Muscle layer of duodenum (tissue), 2 donors: ENCODE measurements at regions not wholly inside any gene's neighbourhood (a gene's known extent, or its start where the extent isn't known, plus 50 kb on each side); places are given as distances from the start of the nearest gene placed in this dataset.

ENCODE experiments used
- H3K27ac ChIP-seq: one replicate; pipeline ENCODE4 v1.7.0; 2013; ENCODE audit warnings: mild to moderate bottlenecking, low read length
- H3K27me3 ChIP-seq: one replicate; pipeline ENCODE4 v1.7.0; 2013; ENCODE audit warnings: low read depth, mild to moderate bottlenecking, control low read depth, low read length
- H3K36me3 ChIP-seq, 2 donors: one replicate each; pipeline ENCODE4 v1.7.0; 2013; ENCODE audit warnings: low read length in 2 of 2, control low read depth in 1 of 2, mild to moderate bottlenecking in 1 of 2; ENCODE audit not compliant: insufficient read depth in 2 of 2, control insufficient read depth in 1 of 2
- H3K4me1 ChIP-seq, 2 donors: one replicate each; pipeline ENCODE4 v1.7.0; 2013; ENCODE audit warnings: low read length in 2 of 2, mild to moderate bottlenecking in 2 of 2, control low read depth in 1 of 2, moderate library complexity in 1 of 2; ENCODE audit not compliant: insufficient read depth in 2 of 2, control insufficient read depth in 1 of 2
- H3K4me3 ChIP-seq, 2 donors: one replicate each; pipeline ENCODE4 v1.7.0; 2013; ENCODE audit warnings: low read length in 2 of 2, low read depth in 1 of 2, mild to moderate bottlenecking in 1 of 2
- H3K9me3 ChIP-seq, 2 donors: one replicate each; pipeline ENCODE4 v1.7.0; 2013; ENCODE audit warnings: low read length in 2 of 2, control low read depth in 1 of 2, mild to moderate bottlenecking in 1 of 2; ENCODE audit not compliant: control insufficient read depth in 1 of 2
- donor health status: healthy.

DNA sequence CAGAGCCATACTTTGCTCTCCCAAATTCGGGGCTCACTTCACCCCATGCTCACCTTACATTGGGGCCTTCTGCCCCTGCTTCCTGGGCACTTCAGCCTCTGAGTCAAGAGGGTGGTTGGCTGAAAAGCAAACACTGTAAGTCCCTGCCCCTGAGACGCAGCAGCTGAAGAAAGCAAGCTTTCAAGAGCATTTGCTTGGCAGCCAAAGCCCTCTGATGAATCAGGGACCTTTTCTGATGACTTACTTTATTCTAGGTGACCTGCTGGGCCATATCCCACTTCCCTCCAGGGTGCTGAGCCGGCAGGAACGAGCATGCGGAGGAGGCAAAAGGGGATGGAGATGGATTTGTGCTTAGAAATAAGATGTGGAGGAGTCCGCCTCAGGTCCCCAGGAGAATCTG is 147.0 kb upstream of the TNRC6C start:
- Histone ChIP-seq H3K27ac (no peak overlapping the region), H3K4me3 (no peak overlapping the region), H3K4me1 (peaks cover 0 to 12% of the 10 kb centered on the region in 2 donors), H3K9me3 (no peaks in the 10 kb centered on the region), H3K36me3 (no peaks in the 10 kb centered on the region), H3K27me3 (no peaks in the 10 kb centered on the region)

GRCh38 chr17:77814091-77814772 is 144.3 kb upstream of the TNRC6C start:
- Histone ChIP-seq H3K27me3 (no peaks in the 10 kb centered on the region), H3K9me3 (no peaks in the 10 kb centered on the region), H3K4me3 (no peak overlapping the region), H3K27ac (no peak overlapping the region), H3K4me1 (peaks cover 0 to 12% of the 10 kb centered on the region in 2 donors), H3K36me3 (no peaks in the 10 kb centered on the region)

- Histone ChIP-seq H3K9me3 (no peaks in the 10 kb centered on the region), H3K4me1 (peaks cover 0 to 9% of the 10 kb centered on the region in 2 donors), H3K4me3 (no peak overlapping the region), H3K36me3 (no peaks in the 10 kb centered on the region), H3K27me3 (no peaks in the 10 kb centered on the region), H3K27ac (no peak overlapping the region)
Observed at GRCh38 chr17:77815127-77815905, 143.2 kb upstream of the TNRC6C start.

- no peaks in the 10 kb centered on the region for H3K36me3 ChIP-seq
- no peak overlapping the region for H3K4me3 ChIP-seq
- no peaks in the 10 kb centered on the region for H3K9me3 ChIP-seq
- H3K4me1 ChIP-seq: no peaks in the 10 kb centered on the region
- no peaks in the 10 kb centered on the region for H3K27me3 ChIP-seq
- no peak overlapping the region for H3K27ac ChIP-seq
Observed at GRCh38 chr17:77817953-77818352, 140.6 kb upstream of the TNRC6C start.

GRCh38 chr17:77819497-77819896 is 139.0 kb upstream of the TNRC6C start:
- H3K36me3 ChIP-seq: no peaks in the 10 kb centered on the region
- no peak overlapping the region for H3K27ac ChIP-seq
- no peak overlapping the region for H3K4me3 ChIP-seq
- no peaks in the 10 kb centered on the region for H3K4me1 ChIP-seq
- H3K9me3 ChIP-seq: no peaks in the 10 kb centered on the region
- no peaks in the 10 kb centered on the region for H3K27me3 ChIP-seq

GRCh38 chr17:77821114-77821513 is 137.4 kb upstream of the TNRC6C start:
- no peak overlapping the region for H3K27ac ChIP-seq
- H3K36me3 ChIP-seq: no peaks in the 10 kb centered on the region
- no peaks in the 10 kb centered on the region for H3K9me3 ChIP-seq
- H3K27me3 ChIP-seq: no peaks in the 10 kb centered on the region
- no peak overlapping the region for H3K4me3 ChIP-seq
- no peaks in the 10 kb centered on the region for H3K4me1 ChIP-seq

DNA sequence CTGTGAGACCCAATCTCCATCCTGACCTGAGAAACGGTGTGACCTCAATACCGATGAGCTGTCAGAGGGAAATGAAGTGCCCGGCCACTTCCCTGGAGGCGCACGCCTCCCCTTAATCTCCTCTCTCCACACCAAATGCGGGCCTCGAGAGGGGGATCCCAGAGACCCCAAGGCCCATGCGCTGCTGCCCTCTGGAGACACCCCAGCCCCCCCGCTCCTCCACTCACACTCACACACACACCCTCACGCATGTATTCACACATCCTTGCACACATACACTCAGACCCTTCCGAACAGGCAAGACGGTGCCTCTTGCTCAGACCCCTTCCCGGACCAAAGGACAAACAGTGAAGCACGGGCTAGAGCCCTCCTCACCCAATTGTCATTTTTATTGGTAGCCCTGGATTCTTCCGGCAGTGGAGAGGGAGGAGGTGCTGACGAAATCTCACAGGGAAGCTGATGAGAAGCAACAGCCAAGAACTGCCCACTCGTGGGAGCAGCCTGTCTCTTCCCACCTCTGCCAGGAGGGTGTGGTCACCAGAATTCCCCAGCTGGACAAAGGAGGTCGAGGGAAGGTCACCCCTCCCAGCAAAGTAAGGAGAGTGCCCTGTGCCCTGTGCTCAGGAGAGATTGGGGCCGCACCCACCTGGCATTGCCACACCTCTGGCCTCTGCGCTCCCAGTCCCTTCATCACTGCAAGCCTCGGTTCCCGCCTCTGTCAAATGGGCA is 136.0 kb upstream of the TNRC6C start:
- Histone ChIP-seq H3K9me3 (no peaks in the 10 kb centered on the region), H3K27ac (no peak overlapping the region), H3K27me3 (no peaks in the 10 kb centered on the region), H3K4me1 (no peaks in the 10 kb centered on the region), H3K36me3 (no peaks in the 10 kb centered on the region), H3K4me3 (no peak overlapping the region)

DNA sequence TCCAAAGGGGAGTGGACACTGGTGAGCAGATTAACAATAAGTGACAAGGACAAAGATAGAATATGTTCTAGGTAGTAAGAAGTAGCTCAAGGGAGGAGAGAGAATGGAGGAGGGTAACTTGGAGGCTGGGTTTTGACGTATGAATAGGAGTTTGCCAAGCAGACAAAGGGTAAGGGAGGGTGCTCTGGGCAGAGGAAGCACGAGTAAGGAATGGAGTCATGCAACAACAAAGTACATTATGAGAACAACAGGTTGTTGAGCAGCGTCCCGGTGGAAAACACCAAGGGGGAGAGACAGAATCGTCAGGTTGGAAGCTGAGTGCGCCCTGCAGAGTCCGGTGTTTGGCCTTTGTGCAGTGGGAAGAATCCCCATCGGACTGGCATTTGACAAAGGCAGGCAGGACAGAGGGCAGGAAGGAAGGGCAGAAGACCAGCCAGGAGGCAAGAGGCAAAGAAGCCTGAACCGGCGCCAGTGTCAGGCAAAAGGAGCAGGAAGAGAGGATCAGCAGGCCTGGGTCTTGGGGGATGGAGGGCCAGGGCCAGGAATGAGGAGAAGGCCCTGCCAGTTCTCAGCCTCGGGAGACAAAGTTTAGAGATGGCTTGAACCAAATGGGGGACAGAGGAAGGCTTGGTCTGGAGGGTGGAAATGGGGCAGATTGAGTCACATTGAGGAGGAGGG is 134.3 kb upstream of the TNRC6C start:
- no peaks in the 10 kb centered on the region for H3K9me3 ChIP-seq
- H3K36me3 ChIP-seq: no peaks in the 10 kb centered on the region
- no peak overlapping the region for H3K4me3 ChIP-seq
- peaks cover 0 to 2% of the 10 kb centered on the region in 2 donors for H3K4me1 ChIP-seq
- no peak overlapping the region for H3K27ac ChIP-seq
- no peaks in the 10 kb centered on the region for H3K27me3 ChIP-seq

GRCh38 chr17:77824780-77825280 is 133.7 kb upstream of the TNRC6C start:
- Histone ChIP-seq H3K36me3 (no peaks in the 10 kb centered on the region), H3K27me3 (no peaks in the 10 kb centered on the region), H3K27ac (no peak overlapping the region), H3K4me1 (peaks cover 0 to 6% of the 10 kb centered on the region in 2 donors), H3K9me3 (no peaks in the 10 kb centered on the region), H3K4me3 (no peak overlapping the region)

GRCh38 chr17:77825621-77826020 is 132.9 kb upstream of the TNRC6C start:
- peaks cover 3 to 6% of the 10 kb centered on the region in 2 donors for H3K4me1 ChIP-seq
- H3K27me3 ChIP-seq: no peaks in the 10 kb centered on the region
- no peaks in the 10 kb centered on the region for H3K9me3 ChIP-seq
- H3K27ac ChIP-seq: no peak overlapping the region
- no peaks in the 10 kb centered on the region for H3K36me3 ChIP-seq
- H3K4me3 ChIP-seq: no peak overlapping the region
